IMR-90 (cell line): ENCODE measurements at regions not wholly inside any gene's neighbourhood (a gene's known extent, or its start where the extent isn't known, plus 50 kb on each side); places are given as distances from the start of the nearest gene placed in this dataset.

Source experiments
- ATAC-seq: fragments of 200-7000 bp; cut with Tn5 transposase; 2 replicates; pipeline ENCODE4 v1.9.1; 2020; ENCODE audit warnings: low read depth, mild to moderate bottlenecking, moderate library complexity
- BruUV-seq: library from RNA; stranded (reverse); fragments of 400-500 nt; replicated peaks from 2 replicates; lab custom pipeline; 2021; lab: Mats Ljungman, UMichigan
- CTCF ChIA-PET: fragments of 300-600 bp; formaldehyde crosslinking; extraction: SDS; loops from one replicate; lab custom pipeline; 2021; ENCODE audit warnings: antibody characterized with exemption; lab: Yijun Ruan, JAX
- POLR2A ChIA-PET: fragments of 300-600 bp; sonication (Branson Sonifier 250); formaldehyde crosslinking; loops from one replicate; lab custom pipeline; 2022; ENCODE audit warnings: antibody characterized with exemption; ENCODE audit not compliant: unreplicated experiment; lab: Charles Lee
- DNase-seq: peaks from one replicate; pipeline ENCODE4 v3.0.0; 2013
- H2AFZ ChIP-seq: replicated peaks from 2 replicates; pipeline ENCODE3; 2013; ENCODE audit warnings: low read length, mild to moderate bottlenecking; ENCODE audit not compliant: poor library complexity
- H2AK5ac ChIP-seq: 2 replicates; pipeline ENCODE4 v1.6.1; 2013; ENCODE audit warnings: low read depth, low read length, inconsistent platforms
- H2AK9ac ChIP-seq: replicated peaks from 2 replicates; pipeline ENCODE3; 2013; ENCODE audit warnings: mild to moderate bottlenecking, low read depth, low read length, moderate library complexity; ENCODE audit not compliant: poor library complexity
- H2BK120ac ChIP-seq: 2 replicates; pipeline ENCODE4 v1.6.1; 2013; ENCODE audit warnings: low read depth, low read length, inconsistent platforms
- H2BK15ac ChIP-seq: 3 replicates; pipeline ENCODE4 v1.6.1; 2013; ENCODE audit warnings: low read depth, low read length, inconsistent platforms
- H2BK20ac ChIP-seq: 2 replicates; pipeline ENCODE4 v1.6.1; 2013; ENCODE audit warnings: low read depth, mild to moderate bottlenecking, inconsistent platforms, low read length, moderate library complexity
- H2BK5ac ChIP-seq: 2 replicates; pipeline ENCODE4 v1.6.1; 2013; ENCODE audit warnings: mild to moderate bottlenecking, low read depth, low read length, inconsistent platforms; ENCODE audit not compliant: poor library complexity, severe bottlenecking
- H3K14ac ChIP-seq: replicated peaks from 2 replicates; pipeline ENCODE4 v1.6.1; 2013; ENCODE audit warnings: low read depth, low read length, inconsistent platforms
- H3K18ac ChIP-seq: 2 replicates; pipeline ENCODE4 v1.6.1; 2013; ENCODE audit warnings: low read depth, low read length, control low read depth
- H3K23ac ChIP-seq: 2 replicates; pipeline ENCODE4 v1.6.1; 2013; ENCODE audit warnings: low read depth, low read length, inconsistent platforms
- H3K27ac ChIP-seq: 2 replicates; pipeline ENCODE4 v1.5.1; 2013; ENCODE audit warnings: mild to moderate bottlenecking, control low read depth, low read length; ENCODE audit not compliant: insufficient read depth
- H3K27me3 ChIP-seq: 2 replicates; pipeline ENCODE4 v1.6.1; 2013; ENCODE audit warnings: low read length; ENCODE audit not compliant: control insufficient read depth, insufficient read depth
- H3K36me3 ChIP-seq: 2 replicates; pipeline ENCODE4 v1.6.1; 2013; ENCODE audit warnings: low read length, mixed read lengths; ENCODE audit not compliant: control insufficient read depth, insufficient read depth
- H3K4ac ChIP-seq: 2 replicates; pipeline ENCODE4 v1.6.1; 2013; ENCODE audit warnings: low read depth, low read length, inconsistent platforms
- H3K4me1 ChIP-seq: 2 replicates; pipeline ENCODE4 v1.6.1; 2013; ENCODE audit warnings: low read length, mixed read lengths; ENCODE audit not compliant: control insufficient read depth, insufficient read depth
- H3K4me2 ChIP-seq: 2 replicates; pipeline ENCODE4 v1.6.1; 2013; ENCODE audit warnings: low read depth, mild to moderate bottlenecking, control low read depth, low read length, moderate library complexity
- H3K4me3 ChIP-seq: 2 replicates; pipeline ENCODE4 v1.5.1; 2013; ENCODE audit warnings: low read depth, mild to moderate bottlenecking, control low read depth, low read length, moderate library complexity; ENCODE audit not compliant: insufficient read depth
- H3K56ac ChIP-seq: 2 replicates; pipeline ENCODE4 v1.6.1; 2013; ENCODE audit warnings: low read length, inconsistent platforms; ENCODE audit not compliant: insufficient read depth; ENCODE audit errors: extremely low read depth
- H3K79me1 ChIP-seq, 2 experiments: 2 replicates each; pipeline ENCODE4 v1.6.1; 2013; ENCODE audit warnings: low read length in 2 of 2, inconsistent platforms in 1 of 2, low read depth in 1 of 2
- H3K9ac ChIP-seq: 2 replicates; pipeline ENCODE4 v1.6.1; 2013; ENCODE audit warnings: low read depth, low read length, control low read depth
- H3K9me1 ChIP-seq: 2 replicates; pipeline ENCODE4 v1.6.1; 2013; ENCODE audit warnings: low read length, inconsistent platforms; ENCODE audit not compliant: insufficient read depth
- H3K9me3 ChIP-seq: 2 replicates; pipeline ENCODE4 v1.6.1; 2013; ENCODE audit warnings: low read length; ENCODE audit not compliant: control insufficient read depth, insufficient read depth
- H4K20me1 ChIP-seq: 2 replicates; pipeline ENCODE4 v1.6.1; 2013; ENCODE audit warnings: low read length, inconsistent platforms; ENCODE audit not compliant: insufficient read depth
- H4K5ac ChIP-seq: 2 replicates; pipeline ENCODE4 v1.6.1; 2013; ENCODE audit warnings: mild to moderate bottlenecking, low read depth, low read length, control low read depth
- H4K8ac ChIP-seq, 2 experiments: 2 replicates each; pipeline ENCODE4 v1.6.1; 2013; ENCODE audit warnings: low read depth in 2 of 2, low read length in 2 of 2, control low read depth in 1 of 2, inconsistent platforms in 1 of 2
- H4K91ac ChIP-seq: 2 replicates; pipeline ENCODE4 v1.6.1; 2013; ENCODE audit warnings: low read depth, low read length, inconsistent platforms; ENCODE audit not compliant: insufficient read depth
- BHLHE40 ChIP-seq: fragments of 150-350 bp; IDR thresholded peaks from 2 replicates; pipeline ENCODE4 v1.6.1; 2016; ENCODE audit warnings: mild to moderate bottlenecking, low read depth, low read length
- CEBPB ChIP-seq: IDR thresholded peaks from 2 replicates; pipeline ENCODE4 v1.6.1; 2012; ENCODE audit warnings: low read depth, low read length, improper control_type of control experiment
- CHD1 ChIP-seq: IDR thresholded peaks from 2 replicates; pipeline ENCODE4 v1.6.1; 2012; ENCODE audit warnings: low read depth, low read length, improper control_type of control experiment
- FOS ChIP-seq: fragments of 150-350 bp; IDR thresholded peaks from 2 replicates; pipeline ENCODE4 v1.6.1; 2016; ENCODE audit warnings: low read depth, low read length
- MAFK ChIP-seq: IDR thresholded peaks from 2 replicates; pipeline ENCODE4 v1.6.1; 2012; ENCODE audit warnings: low read depth, low read length, improper control_type of control experiment
- MAZ ChIP-seq: IDR thresholded peaks from 2 replicates; pipeline ENCODE4 v1.6.1; 2012; ENCODE audit warnings: low read depth, mild to moderate bottlenecking, low read length, improper control_type of control experiment, moderate library complexity, borderline replicate concordance
- MXI1 ChIP-seq: IDR thresholded peaks from 2 replicates; pipeline ENCODE4 v1.6.1; 2012; ENCODE audit warnings: low read depth, mild to moderate bottlenecking, low read length, moderate library complexity, borderline replicate concordance
- NFE2L2 ChIP-seq: fragments of 150-350 bp; IDR thresholded peaks from 2 replicates; pipeline ENCODE4 v1.6.1; 2016; ENCODE audit warnings: low read depth, mild to moderate bottlenecking, low read length
- POLR2A ChIP-seq: IDR thresholded peaks from 2 replicates; pipeline ENCODE4 v1.6.1; 2012; ENCODE audit warnings: mild to moderate bottlenecking, low read depth, low read length
- RAD21 ChIP-seq: IDR thresholded peaks from 2 replicates; pipeline ENCODE4 v1.6.1; 2012; ENCODE audit warnings: low read length, improper control_type of control experiment
- RCOR1 ChIP-seq: IDR thresholded peaks from 2 replicates; pipeline ENCODE4 v1.6.1; 2012; ENCODE audit warnings: mild to moderate bottlenecking, low read length, improper control_type of control experiment; ENCODE audit not compliant: insufficient replicate concordance
- RFX5 ChIP-seq: IDR thresholded peaks from 2 replicates; pipeline ENCODE4 v1.8.0; 2012; ENCODE audit warnings: low read depth, mild to moderate bottlenecking, low read length, moderate library complexity
- SMC3 ChIP-seq: fragments of 150-350 bp; IDR thresholded peaks from 2 replicates; pipeline ENCODE4 v1.6.1; 2016; ENCODE audit warnings: low read depth, mild to moderate bottlenecking, antibody characterized with exemption, low read length, moderate library complexity
- WGBS, 2 experiments: methylation state at CpG; one replicate each; pipeline versions ENCODE4 v1.1.5 to v1.1.7; 2013; ENCODE audit warnings: missing lambda C conversion rate in 2 of 2; ENCODE audit not compliant: insufficient read length in 1 of 2; ENCODE audit errors: extremely low coverage in 2 of 2; 5-methylcytosine and 5-hydroxymethylcytosine counted together
- dilution Hi-C: fragments of 300-500 bp; cut with HindIII; formaldehyde crosslinking; loops from one replicate; pipeline ENCODE4 v1.14.3; 2018; ENCODE audit warnings: low sequenced_read_pairs; ENCODE audit not compliant: unreplicated experiment
- in situ Hi-C: fragments of 300-500 bp; cut with MboI; formaldehyde crosslinking; loops from 3 replicates; pipeline ENCODE4 v1.14.3; 2019; ENCODE audit warnings: low sequenced_read_pairs, inconsistent platforms, mixed read lengths
- intact Hi-C: fragments of 100-400 bp; cut with micrococcal nuclease; formaldehyde crosslinking; loops from 2 replicates; pipeline ENCODE4 v1.10.0; 2022
- TF ChIP-seq, protein P1 (sequence below): fragments of 150-350 bp; IDR thresholded peaks from 2 replicates; pipeline ENCODE4 v1.6.1; 2016; ENCODE audit warnings: low read depth, mild to moderate bottlenecking, low read length, moderate library complexity, borderline replicate concordance
- TF ChIP-seq, protein P2 (sequence below): conservative IDR thresholded peaks from 2 replicates; pipeline ENCODE4 v1.5.1; 2012; ENCODE audit warnings: mild to moderate bottlenecking, low read depth, low read length, improper control_type of control experiment
- TF ChIP-seq, protein P3 (sequence below): fragments of 150-350 bp; IDR thresholded peaks from 2 replicates; pipeline ENCODE4 v1.6.1; 2017; ENCODE audit warnings: mild to moderate bottlenecking, antibody characterized with exemption, low read length, low read depth

DNA sequence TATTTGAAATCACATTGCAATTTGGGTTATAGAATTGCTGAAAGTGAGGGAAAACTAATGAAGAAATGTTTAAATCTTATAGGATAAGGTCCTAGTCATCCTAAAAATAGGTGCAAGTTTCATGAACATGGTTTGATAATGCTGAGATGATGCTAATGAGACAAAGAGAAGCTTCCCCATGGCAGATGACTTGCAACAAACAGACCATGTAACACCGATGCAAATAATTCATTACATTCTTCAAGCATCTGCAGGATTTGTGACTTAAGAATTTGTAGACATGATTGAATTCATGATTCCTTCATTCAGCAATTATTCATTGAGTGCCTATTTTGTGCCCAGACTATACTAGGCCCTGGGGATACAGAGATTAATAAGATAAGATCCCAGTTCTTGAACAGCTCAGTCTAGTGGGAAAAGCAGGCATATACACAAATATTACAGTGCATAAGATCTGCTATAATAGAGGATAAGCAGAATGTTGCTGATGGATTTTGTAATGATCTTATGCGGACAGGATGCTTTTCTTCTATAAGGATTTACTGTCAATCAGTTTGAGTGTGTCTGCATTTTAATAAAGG, 367.9 kb upstream of the GBE1 start:
- Histone ChIP-seq H3K79me1 (no peaks in the 10 kb centered on the region), H3K4me3 (no peak overlapping the region), H2AK9ac (no peak overlapping the region), H3K27ac (no peak overlapping the region), H2AK5ac (no peak overlapping the region), H2BK5ac (no peak overlapping the region), H4K20me1 (no peaks in the 10 kb centered on the region), H2AFZ (no peak overlapping the region), H3K4me1 (no peaks in the 10 kb centered on the region), H4K91ac (no peak overlapping the region), H3K9ac (no peak overlapping the region), H3K4me2 (no peak overlapping the region), H3K56ac (no peak overlapping the region), H2BK15ac (no peak overlapping the region), H3K9me3 (no peaks in the 10 kb centered on the region), H3K9me1 (no peaks in the 10 kb centered on the region), H3K23ac (no peak overlapping the region), H3K18ac (no peak overlapping the region), H2BK120ac (no peak overlapping the region), H3K4ac (no peak overlapping the region), H3K27me3 (no peaks in the 10 kb centered on the region), H2BK20ac (no peak overlapping the region), H4K5ac (no peak overlapping the region), H4K8ac (no peak overlapping the region), H3K36me3 (no peaks in the 10 kb centered on the region), H3K14ac (no peak overlapping the region)
- WGBS, 2 experiments: no CpG with 5 or more reads among the region's 2 CpGs
- ChIA-PET POLR2A (no interaction called here), CTCF (interaction anchor here (0.5 to 1.3 kb wide), 3 partner anchors 13 to 510 kb away, joined by 3 to 4 read pairs (median 4); no protein-coding TSS in a partner anchor)
- DNase-seq (no peak), ATAC-seq (no peak)
- BruUV-seq: no TSS peak
- in situ Hi-C loops: no loop called here
- dilution Hi-C loops: no loop called here
- intact Hi-C loops: no loop called here
- TF ChIP-seq FOS: no peak
- TF ChIP-seq NFE2L2: no peak
- TF ChIP-seq MXI1: no peak
- no peak for TF ChIP-seq CHD1
- TF ChIP-seq SMC3: no peak
- TF ChIP-seq POLR2A: no peak
- TF ChIP-seq RCOR1: no peak
- TF ChIP-seq RFX5: no peak
- TF ChIP-seq, protein P1, sequence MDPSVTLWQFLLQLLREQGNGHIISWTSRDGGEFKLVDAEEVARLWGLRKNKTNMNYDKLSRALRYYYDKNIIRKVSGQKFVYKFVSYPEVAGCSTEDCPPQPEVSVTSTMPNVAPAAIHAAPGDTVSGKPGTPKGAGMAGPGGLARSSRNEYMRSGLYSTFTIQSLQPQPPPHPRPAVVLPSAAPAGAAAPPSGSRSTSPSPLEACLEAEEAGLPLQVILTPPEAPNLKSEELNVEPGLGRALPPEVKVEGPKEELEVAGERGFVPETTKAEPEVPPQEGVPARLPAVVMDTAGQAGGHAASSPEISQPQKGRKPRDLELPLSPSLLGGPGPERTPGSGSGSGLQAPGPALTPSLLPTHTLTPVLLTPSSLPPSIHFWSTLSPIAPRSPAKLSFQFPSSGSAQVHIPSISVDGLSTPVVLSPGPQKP: no peak
- TF ChIP-seq, protein P2, sequence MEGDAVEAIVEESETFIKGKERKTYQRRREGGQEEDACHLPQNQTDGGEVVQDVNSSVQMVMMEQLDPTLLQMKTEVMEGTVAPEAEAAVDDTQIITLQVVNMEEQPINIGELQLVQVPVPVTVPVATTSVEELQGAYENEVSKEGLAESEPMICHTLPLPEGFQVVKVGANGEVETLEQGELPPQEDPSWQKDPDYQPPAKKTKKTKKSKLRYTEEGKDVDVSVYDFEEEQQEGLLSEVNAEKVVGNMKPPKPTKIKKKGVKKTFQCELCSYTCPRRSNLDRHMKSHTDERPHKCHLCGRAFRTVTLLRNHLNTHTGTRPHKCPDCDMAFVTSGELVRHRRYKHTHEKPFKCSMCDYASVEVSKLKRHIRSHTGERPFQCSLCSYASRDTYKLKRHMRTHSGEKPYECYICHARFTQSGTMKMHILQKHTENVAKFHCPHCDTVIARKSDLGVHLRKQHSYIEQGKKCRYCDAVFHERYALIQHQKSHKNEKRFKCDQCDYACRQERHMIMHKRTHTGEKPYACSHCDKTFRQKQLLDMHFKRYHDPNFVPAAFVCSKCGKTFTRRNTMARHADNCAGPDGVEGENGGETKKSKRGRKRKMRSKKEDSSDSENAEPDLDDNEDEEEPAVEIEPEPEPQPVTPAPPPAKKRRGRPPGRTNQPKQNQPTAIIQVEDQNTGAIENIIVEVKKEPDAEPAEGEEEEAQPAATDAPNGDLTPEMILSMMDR: no peak
- no peak for TF ChIP-seq MAFK
- TF ChIP-seq, protein P3, sequence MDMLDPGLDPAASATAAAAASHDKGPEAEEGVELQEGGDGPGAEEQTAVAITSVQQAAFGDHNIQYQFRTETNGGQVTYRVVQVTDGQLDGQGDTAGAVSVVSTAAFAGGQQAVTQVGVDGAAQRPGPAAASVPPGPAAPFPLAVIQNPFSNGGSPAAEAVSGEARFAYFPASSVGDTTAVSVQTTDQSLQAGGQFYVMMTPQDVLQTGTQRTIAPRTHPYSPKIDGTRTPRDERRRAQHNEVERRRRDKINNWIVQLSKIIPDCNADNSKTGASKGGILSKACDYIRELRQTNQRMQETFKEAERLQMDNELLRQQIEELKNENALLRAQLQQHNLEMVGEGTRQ: no peak
- no peak for TF ChIP-seq CEBPB
- no peak for TF ChIP-seq BHLHE40
- TF ChIP-seq MAZ: no peak
- no peak for TF ChIP-seq RAD21
